ENCODE measurements at regions not wholly inside any gene's neighbourhood (a gene's known extent, or its start where the extent isn't known, plus 50 kb on each side); places are given as distances from the start of the nearest gene placed in this dataset.

GRCh38 chr14:82676403-82676802 is 1142.8 kb upstream of the SEL1L start:
- TF ChIP-seq POLR2A (IDR thresholded peaks at IDR 0.05; ENCODE audit: low read depth, low read length): no peak
- no peak for TF ChIP-seq TAF1 (IDR thresholded peaks at IDR 0.05; ENCODE audit: borderline replicate concordance, low read depth, low read length)
- TF ChIP-seq POLR2AphosphoS5 (IDR thresholded peaks at IDR 0.05; ENCODE audit: low read depth, low read length): no peak
